T-helper 1 cell treated with Interleukin-12 subunit alpha and Interleukin-12 subunit beta and Interleukin-4 antibody, amounts not matched to agents 30 μg/mL and 1 μg/mL, for 36 hours (primary cell): ENCODE measurements at regions not wholly inside any gene's neighbourhood (a gene's known extent, or its start where the extent isn't known, plus 50 kb on each side); places are given as distances from the start of the nearest gene placed in this dataset.

Experiments
- H3K27ac Mint-ChIP-seq: one replicate; pipeline ENCODE4 v1.8.0; 2021; ENCODE audit warnings: mild to moderate bottlenecking, mixed read lengths
- H3K27me3 Mint-ChIP-seq: one replicate; pipeline ENCODE4 v1.8.0; 2021; ENCODE audit warnings: low read depth, mixed read lengths
- H3K36me3 Mint-ChIP-seq: one replicate; pipeline ENCODE4 v1.8.0; 2021; ENCODE audit warnings: low read depth, mixed read lengths
- H3K4me1 Mint-ChIP-seq: one replicate; pipeline ENCODE4 v1.8.0; 2021; ENCODE audit warnings: low read depth, mixed read lengths
- H3K4me3 Mint-ChIP-seq: one replicate; pipeline ENCODE4 v1.8.0; 2021; ENCODE audit warnings: mild to moderate bottlenecking, moderate library complexity, mixed read lengths
- H3K9me3 Mint-ChIP-seq: one replicate; pipeline ENCODE4 v1.8.0; 2021; ENCODE audit warnings: mixed read lengths

GRCh38 chr20:19945732-19946670, 71.2 kb upstream of the NAA20 start:
- Mint-ChIP-seq H3K4me1 (no peaks in the 10 kb centered on the region), H3K4me3 (no peak overlapping the region), H3K36me3 (no peaks in the 10 kb centered on the region), H3K27ac (no peak overlapping the region), H3K9me3 (no peaks in the 10 kb centered on the region), H3K27me3 (peaks cover 4% of the 10 kb centered on the region)

- H3K9me3 Mint-ChIP-seq, result no peaks in the 10 kb centered on the region
- no peaks in the 10 kb centered on the region for H3K36me3 Mint-ChIP-seq
These were observed 69.4 kb upstream of the NAA20 start for GRCh38 chr20:19947611-19948264.

GRCh38 chr20:19949195-19949867, 67.8 kb upstream of the NAA20 start:
- Mint-ChIP-seq H3K27ac (no peak overlapping the region), H3K36me3 (no peaks in the 10 kb centered on the region), H3K4me3 (no peak overlapping the region), H3K9me3 (no peaks in the 10 kb centered on the region), H3K27me3 (peaks cover under 1% of the 10 kb centered on the region), H3K4me1 (no peaks in the 10 kb centered on the region)

More at GRCh38 chr20:19947611-19948264, 69.4 kb upstream of the NAA20 start:
- Mint-ChIP-seq H3K4me3 (no peak overlapping the region), H3K27me3 (peaks cover 4% of the 10 kb centered on the region), H3K27ac (no peak overlapping the region), H3K4me1 (no peaks in the 10 kb centered on the region)

DNA sequence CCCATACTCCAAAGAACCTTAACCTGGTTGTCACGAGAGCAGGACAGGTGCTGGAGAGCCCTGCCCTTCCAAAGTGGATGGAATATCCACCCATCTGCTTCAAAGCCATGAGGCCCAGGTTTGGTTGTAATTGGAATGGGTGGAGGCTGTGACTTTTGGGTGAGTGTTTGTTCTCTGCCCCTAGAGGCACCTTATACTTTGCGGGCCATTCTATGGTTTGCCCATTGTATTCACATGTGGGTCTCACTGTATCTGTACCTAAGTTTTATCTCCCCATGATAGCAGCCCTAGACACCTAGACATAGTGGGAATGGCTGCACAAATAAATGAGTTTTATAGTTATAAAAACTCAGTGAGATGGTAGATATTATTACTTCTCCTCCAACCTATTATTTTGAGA, 67.1 kb upstream of the NAA20 start:
- Mint-ChIP-seq H3K4me1 (no peaks in the 10 kb centered on the region), H3K27ac (no peak overlapping the region)

DNA sequence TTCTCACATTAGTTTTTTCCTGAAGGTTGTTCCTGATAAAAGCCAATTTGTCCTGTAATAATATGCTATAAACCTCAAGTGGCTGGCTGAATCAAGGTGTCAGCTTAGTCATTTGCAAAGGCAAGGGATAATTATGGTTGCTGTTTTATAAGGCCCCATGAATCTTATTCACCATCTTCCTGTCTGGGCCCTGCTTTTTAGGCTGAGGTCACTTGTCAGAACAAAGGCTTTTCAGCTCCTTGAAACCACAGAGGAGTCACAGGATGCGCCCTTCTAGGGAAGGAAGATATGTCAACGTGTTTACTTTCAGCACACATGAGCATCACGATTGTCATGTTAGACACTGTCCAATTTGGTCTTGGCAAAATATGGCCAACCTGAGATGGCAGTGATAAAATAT, 64.8 kb upstream of the NAA20 start:
- no peaks in the 10 kb centered on the region for H3K9me3 Mint-ChIP-seq
- H3K4me3 Mint-ChIP-seq, result no peak overlapping the region
- H3K4me1 Mint-ChIP-seq, result no peaks in the 10 kb centered on the region
- H3K27ac Mint-ChIP-seq, result no peak overlapping the region
- H3K36me3 Mint-ChIP-seq, result no peaks in the 10 kb centered on the region
- H3K27me3 Mint-ChIP-seq, result no peaks in the 10 kb centered on the region

More for the DNA sequence above, 67.1 kb upstream of the NAA20 start:
- Mint-ChIP-seq H3K27me3 (no peaks in the 10 kb centered on the region), H3K36me3 (no peaks in the 10 kb centered on the region), H3K4me3 (no peak overlapping the region), H3K9me3 (no peaks in the 10 kb centered on the region)

DNA sequence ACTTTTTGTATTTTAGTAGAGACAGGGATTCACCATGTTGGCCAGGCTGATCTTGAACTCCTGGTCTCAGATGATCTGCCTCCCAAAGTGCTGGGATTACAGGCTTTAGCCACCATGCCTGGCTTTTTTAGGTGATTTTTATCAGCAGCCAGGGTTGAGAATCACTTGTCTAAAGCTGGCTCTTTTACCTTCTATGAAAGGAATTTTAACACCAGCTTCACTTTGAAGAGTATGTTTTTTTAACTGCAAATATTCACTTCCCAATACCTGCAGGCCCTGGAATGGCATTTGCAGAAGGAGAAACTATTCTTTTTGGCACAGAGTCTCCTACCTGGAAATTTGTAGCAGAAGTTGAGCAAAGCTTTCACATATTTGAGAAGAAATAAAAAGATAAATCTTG, 63.6 kb upstream of the NAA20 start:
- Mint-ChIP-seq H3K9me3 (no peaks in the 10 kb centered on the region), H3K36me3 (no peaks in the 10 kb centered on the region), H3K27ac (no peak overlapping the region), H3K4me1 (no peaks in the 10 kb centered on the region), H3K27me3 (no peaks in the 10 kb centered on the region), H3K4me3 (no peak overlapping the region)

GRCh38 chr20:19956976-19957375, 60.2 kb upstream of the NAA20 start:
- Mint-ChIP-seq H3K9me3 (no peaks in the 10 kb centered on the region), H3K27ac (no peak overlapping the region), H3K4me3 (no peak overlapping the region), H3K36me3 (no peaks in the 10 kb centered on the region), H3K4me1 (no peaks in the 10 kb centered on the region), H3K27me3 (no peaks in the 10 kb centered on the region)

- H3K36me3 Mint-ChIP-seq, result no peaks in the 10 kb centered on the region
These were observed 58.9 kb upstream of the NAA20 start for GRCh38 chr20:19958219-19958618.

GRCh38 chr20:19958928-19959327, 58.2 kb upstream of the NAA20 start:
- no peak overlapping the region for H3K4me3 Mint-ChIP-seq
- H3K27ac Mint-ChIP-seq, result no peak overlapping the region
- no peaks in the 10 kb centered on the region for H3K9me3 Mint-ChIP-seq
- no peaks in the 10 kb centered on the region for H3K27me3 Mint-ChIP-seq
- H3K36me3 Mint-ChIP-seq, result no peaks in the 10 kb centered on the region
- H3K4me1 Mint-ChIP-seq, result no peaks in the 10 kb centered on the region

More at GRCh38 chr20:19958219-19958618, 58.9 kb upstream of the NAA20 start:
- no peak overlapping the region for H3K4me3 Mint-ChIP-seq
- no peaks in the 10 kb centered on the region for H3K27me3 Mint-ChIP-seq
- no peak overlapping the region for H3K27ac Mint-ChIP-seq
- no peaks in the 10 kb centered on the region for H3K9me3 Mint-ChIP-seq
- no peaks in the 10 kb centered on the region for H3K4me1 Mint-ChIP-seq

DNA sequence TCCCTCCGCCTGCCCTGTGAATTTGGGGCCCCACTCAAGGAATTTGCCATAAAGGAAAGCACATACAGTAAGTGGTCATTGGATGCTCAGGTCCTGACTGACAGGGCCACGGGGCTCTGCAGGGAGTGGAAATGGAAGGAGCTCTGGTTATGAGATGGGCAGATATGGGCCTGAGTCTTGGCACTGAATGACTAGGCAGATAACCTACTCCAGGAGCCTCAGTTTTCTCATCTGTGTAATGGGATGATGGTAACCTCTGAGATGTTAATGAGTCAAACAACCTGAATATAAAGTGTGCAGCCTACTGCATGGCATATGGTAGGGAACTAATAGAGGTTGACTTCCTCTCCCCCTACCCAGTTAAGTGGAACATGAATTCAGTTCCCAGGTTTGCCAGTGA, 56.4 kb upstream of the NAA20 start:
- no peaks in the 10 kb centered on the region for H3K27me3 Mint-ChIP-seq

GRCh38 chr20:19961293-19961692, 55.9 kb upstream of the NAA20 start:
- no peak overlapping the region for H3K27ac Mint-ChIP-seq
- H3K27me3 Mint-ChIP-seq, result no peaks in the 10 kb centered on the region
- H3K36me3 Mint-ChIP-seq, result no peaks in the 10 kb centered on the region
- H3K4me3 Mint-ChIP-seq, result no peak overlapping the region
- H3K9me3 Mint-ChIP-seq, result no peaks in the 10 kb centered on the region
- no peaks in the 10 kb centered on the region for H3K4me1 Mint-ChIP-seq

More for the DNA sequence above, 56.4 kb upstream of the NAA20 start:
- H3K36me3 Mint-ChIP-seq, result no peaks in the 10 kb centered on the region
- no peaks in the 10 kb centered on the region for H3K9me3 Mint-ChIP-seq
- no peak overlapping the region for H3K4me3 Mint-ChIP-seq
- no peak overlapping the region for H3K27ac Mint-ChIP-seq
- no peaks in the 10 kb centered on the region for H3K4me1 Mint-ChIP-seq

DNA sequence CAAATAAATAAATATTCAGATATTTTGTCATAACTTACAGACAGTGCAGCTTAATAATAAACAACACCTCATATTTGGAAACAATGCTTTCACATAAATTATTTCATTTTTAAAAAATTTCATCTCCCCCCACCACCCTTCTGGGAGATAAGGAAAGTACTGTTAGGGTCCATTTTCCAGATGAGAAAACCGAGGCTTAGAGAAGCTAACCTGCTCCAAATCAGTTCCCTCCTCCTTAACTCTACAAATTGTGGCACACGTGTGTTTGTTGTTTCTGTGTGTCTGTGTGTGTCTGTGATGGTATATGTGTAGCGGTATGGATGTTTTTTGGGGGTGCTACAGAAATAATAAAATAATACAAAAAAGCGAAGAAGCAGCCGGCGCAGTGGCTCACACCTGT, 54.2 kb upstream of the NAA20 start:
- Mint-ChIP-seq H3K4me1 (no peaks in the 10 kb centered on the region), H3K9me3 (no peaks in the 10 kb centered on the region), H3K36me3 (no peaks in the 10 kb centered on the region), H3K27me3 (no peaks in the 10 kb centered on the region), H3K27ac (no peak overlapping the region), H3K4me3 (no peak overlapping the region)

DNA sequence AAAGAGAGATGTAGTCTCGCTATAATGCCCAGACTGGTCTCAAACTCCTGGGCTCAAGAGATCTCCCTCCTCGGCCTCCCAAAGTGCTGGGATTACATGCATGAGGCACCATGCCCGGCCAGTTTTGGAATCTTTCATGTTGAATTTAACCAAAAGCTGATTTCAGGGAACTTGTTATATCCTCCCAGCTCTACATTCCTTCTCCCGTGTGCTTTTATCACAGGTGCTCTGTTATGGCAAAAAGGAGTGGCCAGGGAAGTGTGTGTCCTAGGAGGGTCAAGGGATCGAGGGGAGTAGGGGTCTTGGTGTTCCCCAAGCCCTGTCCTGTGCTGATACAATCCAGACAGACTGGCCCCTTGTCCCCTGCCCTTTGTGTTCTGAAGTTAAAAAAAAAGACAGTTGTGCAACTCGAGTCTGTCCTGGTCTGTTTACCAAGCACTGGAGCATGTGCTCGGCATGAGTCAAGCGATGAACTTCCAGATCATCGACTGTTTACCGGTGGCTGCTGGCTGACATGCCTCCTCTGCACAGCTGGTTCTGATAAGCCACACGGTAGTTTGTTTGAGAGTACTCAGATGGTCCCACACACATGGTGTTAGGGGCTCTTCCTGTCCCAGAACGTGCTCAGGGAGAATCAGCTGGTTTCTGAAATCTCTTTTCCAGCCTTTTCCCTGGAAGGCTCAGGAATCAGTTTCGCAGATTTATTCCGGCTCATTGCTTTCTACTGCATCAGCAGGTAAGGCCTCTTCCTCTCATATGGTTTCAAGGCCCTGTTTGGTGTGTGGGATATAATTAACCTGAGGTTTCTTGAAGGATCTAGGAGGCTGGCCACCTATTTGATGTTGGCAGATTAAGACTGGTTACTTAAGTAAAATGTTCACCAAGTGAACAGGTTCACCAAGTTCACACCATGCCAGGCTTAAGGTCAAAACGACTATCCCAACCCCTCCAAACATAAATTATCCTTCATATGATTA, 52.6 kb upstream of the NAA20 start:
- Mint-ChIP-seq H3K27me3 (no peaks in the 10 kb centered on the region), H3K9me3 (no peaks in the 10 kb centered on the region), H3K4me1 (peaks cover 3% of the 10 kb centered on the region), H3K36me3 (no peaks in the 10 kb centered on the region), H3K27ac (no peak overlapping the region), H3K4me3 (no peak overlapping the region)

GRCh38 chr20:19966840-19967239, 50.3 kb upstream of the NAA20 start:
- Mint-ChIP-seq H3K27me3 (no peaks in the 10 kb centered on the region), H3K27ac (no peak overlapping the region), H3K4me3 (no peak overlapping the region), H3K36me3 (no peaks in the 10 kb centered on the region), H3K4me1 (peaks cover 3% of the 10 kb centered on the region), H3K9me3 (no peaks in the 10 kb centered on the region)
